Keratinocyte (primary cell): ENCODE measurements at regions not wholly inside any gene's neighbourhood (a gene's known extent, or its start where the extent isn't known, plus 50 kb on each side); places are given as distances from the start of the nearest gene placed in this dataset.

Experiments
- DNase-seq: peaks from one replicate; pipeline ENCODE4 v3.0.0-alpha.2; 2011; ENCODE audit warnings: low read depth, missing footprints, low spot score
- FAIRE-seq: peaks from 2 replicates; lab custom pipeline; 2011; peaks lifted over from hg19 to GRCh38; lab: Jason Lieb, UNC
- H2AFZ ChIP-seq: 2 replicates; pipeline ENCODE4 v1.6.0; 2012; ENCODE audit warnings: low read length, control low read depth, inconsistent platforms; ENCODE audit not compliant: control insufficient read depth
- H3K27ac ChIP-seq: 2 replicates; pipeline ENCODE4 v1.5.1; 2011; ENCODE audit warnings: low read length; ENCODE audit not compliant: control insufficient read depth, insufficient read depth
- H3K27me3 ChIP-seq: 3 replicates; pipeline ENCODE4 v1.6.0; 2011; ENCODE audit warnings: low read length; ENCODE audit not compliant: control insufficient read depth, insufficient read depth; ENCODE audit errors: extremely low read depth
- H3K36me3 ChIP-seq, 2 experiments: 2 replicates in 1 of 2; 3 replicates in 1 of 2; pipeline ENCODE4 v1.5.1; 2011; ENCODE audit warnings: low read length in 2 of 2, mild to moderate bottlenecking in 1 of 2; ENCODE audit not compliant: control insufficient read depth in 2 of 2, insufficient read depth in 2 of 2; ENCODE audit errors: extremely low read depth in 1 of 2
- H3K4me1 ChIP-seq: 3 replicates; pipeline ENCODE4 v1.5.1; 2011; ENCODE audit warnings: low read length; ENCODE audit not compliant: control insufficient read depth, insufficient read depth; ENCODE audit errors: extremely low read depth
- H3K4me2 ChIP-seq: 3 replicates; pipeline ENCODE4 v1.6.0; 2011; ENCODE audit warnings: low read depth, low read length; ENCODE audit not compliant: control insufficient read depth, insufficient read depth; ENCODE audit errors: extremely low read depth
- H3K4me3 ChIP-seq, 3 experiments: fragments of 200-600 bp in 1 of 3; sonication (generic) in 1 of 3; 2 replicates in 2 of 3; 3 replicates in 1 of 3; pipeline ENCODE4 v1.5.1; 2011 to 2016; ENCODE audit warnings: low read length in 3 of 3, mild to moderate bottlenecking in 3 of 3, control low read depth in 2 of 3, inconsistent platforms in 1 of 3, low read depth in 1 of 3, mixed read lengths in 1 of 3, mixed run types in 1 of 3, moderate library complexity in 1 of 3; ENCODE audit not compliant: control insufficient read depth in 2 of 3, insufficient read depth in 2 of 3; ENCODE audit errors: extremely low read depth in 1 of 3
- H3K79me2 ChIP-seq: 2 replicates; pipeline ENCODE4 v1.6.0; 2012; ENCODE audit warnings: low read length; ENCODE audit not compliant: control insufficient read depth, insufficient read depth
- H3K9ac ChIP-seq: 3 replicates; pipeline ENCODE4 v1.6.0; 2011; ENCODE audit warnings: low read length; ENCODE audit not compliant: control insufficient read depth, insufficient read depth; ENCODE audit errors: extremely low read depth
- H3K9me1 ChIP-seq: 3 replicates; pipeline ENCODE4 v1.6.0; 2011; ENCODE audit warnings: low read length; ENCODE audit not compliant: control insufficient read depth, insufficient read depth; ENCODE audit errors: extremely low read depth
- H3K9me3 ChIP-seq: 2 replicates; pipeline ENCODE4 v1.5.1; 2012; ENCODE audit warnings: low read depth, low read length; ENCODE audit not compliant: control insufficient read depth
- H4K20me1 ChIP-seq: 3 replicates; pipeline ENCODE4 v1.6.0; 2011; ENCODE audit warnings: low read length; ENCODE audit not compliant: control insufficient read depth, insufficient read depth; ENCODE audit errors: extremely low read depth
- CTCF ChIP-seq, 3 experiments: IDR thresholded peaks in 1 of 3; conservative IDR thresholded peaks in 1 of 3; optimal IDR thresholded peaks in 1 of 3; 2 replicates in 2 of 3; 3 replicates in 1 of 3; pipeline versions ENCODE3 to v1.5.1; 2011; ENCODE audit warnings: low read length in 3 of 3, mild to moderate bottlenecking in 3 of 3, moderate library complexity in 2 of 3, control low read depth in 1 of 3, inconsistent platforms in 1 of 3; ENCODE audit not compliant: insufficient read depth in 2 of 3; ENCODE audit errors: extremely low read depth in 1 of 3
- EZH2 ChIP-seq: IDR thresholded peaks from one replicate; pipeline ENCODE4 v1.6.1; 2012; ENCODE audit warnings: inconsistent platforms, mild to moderate bottlenecking, low read length, moderate library complexity
- dilution Hi-C: fragments of 300-500 bp; cut with MboI; formaldehyde crosslinking; loops from one replicate; pipeline ENCODE4 v1.7.0; 2020; ENCODE audit warnings: low sequenced_read_pairs; ENCODE audit not compliant: extremely low pct_ligation_motif_present

- Histone ChIP-seq H3K4me3 (no peak overlapping the region), H3K36me3 (no peaks in the 10 kb centered on the region), H3K79me2 (no peaks in the 10 kb centered on the region), H3K9me1 (no peaks in the 10 kb centered on the region), H3K27ac (no peak overlapping the region), H3K4me2 (no peak overlapping the region), H3K27me3 (no peaks in the 10 kb centered on the region), H3K9me3 (no peaks in the 10 kb centered on the region), H4K20me1 (no peaks in the 10 kb centered on the region), H2AFZ (no peak overlapping the region), H3K9ac (no peak overlapping the region), H3K4me1 (no peaks in the 10 kb centered on the region)
- dilution Hi-C loops = no loop called here
- no peak for TF ChIP-seq EZH2
- no peak for TF ChIP-seq CTCF (optimal IDR thresholded peaks at IDR 0.05 in 1 of 3, IDR thresholded peaks at IDR 0.05 in 1 of 3, conservative IDR thresholded peaks at IDR 0.05 in 1 of 3; ENCODE audit: extremely low read depth in 1 of 3, insufficient read depth in 2 of 3, low read length in 3 of 3)
- FAIRE-seq = no peak
- DNase-seq = no peak
Measured at GRCh38 chr2:188024811-188025210, 266.9 kb upstream of the GULP1 start.

GRCh38 chr2:188028739-188029138 lies 262.9 kb upstream of the GULP1 start:
- no peaks in the 10 kb centered on the region for H4K20me1 ChIP-seq
- H3K4me2 ChIP-seq = no peak overlapping the region
- no peak for DNase-seq
- no peaks in the 10 kb centered on the region for H3K9me1 ChIP-seq
- no peaks in the 10 kb centered on the region for H3K4me1 ChIP-seq
- H3K27ac ChIP-seq = no peak overlapping the region
- no peaks in the 10 kb centered on the region for H3K79me2 ChIP-seq
- FAIRE-seq = no peak
- H3K36me3 ChIP-seq = no peaks in the 10 kb centered on the region
- TF ChIP-seq CTCF (optimal IDR thresholded peaks at IDR 0.05 in 1 of 3, IDR thresholded peaks at IDR 0.05 in 1 of 3, conservative IDR thresholded peaks at IDR 0.05 in 1 of 3; ENCODE audit: extremely low read depth in 1 of 3, insufficient read depth in 2 of 3, low read length in 3 of 3) (no peak), EZH2 (no peak)
- H3K9ac ChIP-seq = no peak overlapping the region
- H3K27me3 ChIP-seq = no peaks in the 10 kb centered on the region
- no peak overlapping the region for H3K4me3 ChIP-seq
- no peak overlapping the region for H2AFZ ChIP-seq
- dilution Hi-C loops = no loop called here
- H3K9me3 ChIP-seq = no peaks in the 10 kb centered on the region
